Psoas muscle (tissue), 7 donors: ENCODE measurements at regions not wholly inside any gene's neighbourhood (a gene's known extent, or its start where the extent isn't known, plus 50 kb on each side); places are given as distances from the start of the nearest gene placed in this dataset.

ENCODE experiments used
- ATAC-seq, 4 donors: fragments of 200-7000 bp; cut with Tn5 transposase; one replicate each; pipeline ENCODE4 v1.9.1; 2020; ENCODE audit warnings: moderate library complexity in 3 of 4, mild to moderate bottlenecking in 2 of 4
- DNase-seq, 2 donors: peaks; one replicate each; pipeline ENCODE4 v3.0.0-alpha.2; 2020
- H3K27ac ChIP-seq: fragments of 200-600 bp; one replicate; pipeline ENCODE4 v1.8.0; 2022
- H3K27me3 ChIP-seq, 3 donors: fragments of 200-600 bp in 1 of 3; one replicate each; pipeline versions ENCODE4 v1.6.1 to v1.8.0; 2013 to 2022; ENCODE audit warnings: low read length in 2 of 3, mild to moderate bottlenecking in 2 of 3, moderate library complexity in 1 of 3; ENCODE audit not compliant: insufficient read depth in 3 of 3
- H3K36me3 ChIP-seq, 2 donors: fragments of 200-600 bp in 1 of 2; one replicate each; pipeline versions ENCODE4 v1.6.1 to v1.8.0; 2013 to 2022; ENCODE audit warnings: low read depth in 1 of 2, mild to moderate bottlenecking in 1 of 2, moderate library complexity in 1 of 2; ENCODE audit not compliant: insufficient read depth in 1 of 2
- H3K4me1 ChIP-seq: fragments of 200-600 bp; one replicate; pipeline ENCODE4 v1.8.0; 2022
- H3K4me3 ChIP-seq: fragments of 200-600 bp; one replicate; pipeline ENCODE4 v1.8.0; 2022; ENCODE audit warnings: mild to moderate bottlenecking
- H3K9me3 ChIP-seq: fragments of 200-600 bp; one replicate; pipeline ENCODE4 v1.8.0; 2022
- CTCF ChIP-seq: fragments of 200-600 bp; IDR thresholded peaks from one replicate; pipeline ENCODE4 v1.8.0; 2022; ENCODE audit warnings: antibody characterized with exemption
- WGBS, 3 donors: extraction: QIAGEN DNeasy Blood & Tissue Kit; methylation state at CpG; one replicate each; pipeline versions ENCODE4 v1.1.6 to v1.1.7; 2013; 5-methylcytosine and 5-hydroxymethylcytosine counted together
- intact Hi-C, 2 donors: fragments of 100-400 bp; cut with DNase I; formaldehyde crosslinking; loops; one replicate each; pipeline versions ENCODE4 v1.11.0 to v1.14.2; 2022
- donor health status: healthy with polysubstance abuse.
- donor health status: DM: no; HTN: no; CAD: no; lungs with moderate emphysema.
- donor health status: Bipolar disorder and iron deficiency.
- donor health status: healthy.
- donor health status: DM: yes; HTN: yes; CAD: no.
- donor health status: DM: no; HTN: no; CAD: no.
- donor health status: DM: yes; HTN: yes; CAD: no.

DNA sequence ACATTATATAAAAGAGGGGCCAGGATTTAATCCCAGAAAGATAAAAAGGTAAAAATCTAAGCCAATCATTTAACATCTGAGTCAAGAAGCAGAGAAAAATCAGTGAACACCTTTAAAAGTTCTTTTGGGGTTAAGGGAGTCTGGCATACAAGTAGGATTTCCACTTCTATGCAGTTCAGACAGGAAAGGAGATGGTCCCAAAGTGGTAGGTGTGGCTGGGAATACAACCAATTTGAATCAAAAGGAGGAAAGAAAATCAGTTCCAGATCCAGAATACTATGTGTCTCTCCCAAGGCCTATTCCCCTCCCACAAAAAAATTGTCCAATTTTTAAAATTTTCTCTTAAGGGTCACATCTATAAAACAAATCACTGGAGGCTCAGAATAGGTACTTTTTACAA is 167.4 kb downstream of the PHLDA1 start:
- no peak for TF ChIP-seq CTCF
- ATAC-seq (no peak), DNase-seq (no peak)
- Histone ChIP-seq H3K27me3 (no peaks in the 10 kb centered on the region), H3K36me3 (no peaks in the 10 kb centered on the region), H3K4me1 (no peaks in the 10 kb centered on the region), H3K4me3 (no peak overlapping the region), H3K27ac (no peak overlapping the region), H3K9me3 (no peaks in the 10 kb centered on the region)
- intact Hi-C loops = no loop called here

DNA sequence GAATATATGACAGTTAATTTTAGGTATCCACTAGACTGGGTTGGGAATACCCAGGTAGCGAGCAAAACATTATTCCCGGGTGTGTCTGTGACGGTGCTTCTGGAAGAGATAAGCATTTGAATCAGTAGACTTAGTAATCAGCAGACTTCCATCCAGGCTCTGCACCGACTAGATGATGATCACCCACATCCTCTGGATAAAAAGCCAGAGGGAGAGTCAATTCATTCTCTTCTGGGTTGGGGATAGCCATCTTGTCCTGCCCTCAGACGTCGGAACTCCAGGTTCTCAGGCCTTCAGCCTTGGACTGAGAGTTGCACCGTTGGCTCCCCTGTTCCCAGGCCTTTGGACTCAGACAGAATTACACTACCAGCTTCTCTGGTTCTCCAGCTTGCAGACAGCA is 168.0 kb downstream of the PHLDA1 start:
- intact Hi-C loops = no loop called here
- H3K36me3 ChIP-seq = no peaks in the 10 kb centered on the region
- H3K27me3 ChIP-seq = no peaks in the 10 kb centered on the region
- TF ChIP-seq CTCF = no peak
- H3K4me3 ChIP-seq = no peak overlapping the region
- no peak for ATAC-seq
- WGBS, 3 donors = 81 to 86% (median 82%) methylated on average over 7 of the region's 7 CpGs
- H3K27ac ChIP-seq = no peak overlapping the region
- no peaks in the 10 kb centered on the region for H3K4me1 ChIP-seq
- no peak for DNase-seq
- H3K9me3 ChIP-seq = no peaks in the 10 kb centered on the region

- Histone ChIP-seq H3K36me3 (no peaks in the 10 kb centered on the region), H3K4me1 (no peaks in the 10 kb centered on the region), H3K9me3 (no peaks in the 10 kb centered on the region), H3K4me3 (no peak overlapping the region), H3K27ac (no peak overlapping the region), H3K27me3 (no peaks in the 10 kb centered on the region)
- TF ChIP-seq CTCF = no peak
- 49 to 60% (median 51%) methylated on average over 2 of the region's 2 CpGs for WGBS, 3 donors
- ATAC-seq (no peak), DNase-seq (no peak)
- intact Hi-C loops = no loop called here
These were observed 168.7 kb downstream of the PHLDA1 start for GRCh38 chr12:75862692-75863471.

DNA sequence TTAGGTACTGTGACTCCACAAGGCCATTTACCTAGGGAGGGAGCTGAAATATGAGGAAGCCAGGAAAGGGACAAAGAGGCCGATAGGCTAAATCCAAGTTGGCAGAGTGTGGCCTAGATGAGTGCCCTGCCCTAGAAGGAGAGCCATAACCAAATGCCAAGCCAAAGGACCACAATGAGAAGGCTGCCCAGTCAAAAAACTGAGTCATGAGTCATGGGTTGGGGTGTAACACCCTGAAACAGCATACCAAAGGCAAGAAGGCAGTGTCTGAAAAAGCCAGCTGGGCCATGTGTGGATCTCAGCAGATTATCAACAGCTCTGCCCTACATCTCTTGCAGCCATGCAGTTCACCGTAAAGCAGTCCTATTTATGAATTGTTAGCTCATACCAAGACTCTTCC is 171.7 kb downstream of the PHLDA1 start:
- Histone ChIP-seq H3K4me3 (no peak overlapping the region), H3K27me3 (no peaks in the 10 kb centered on the region), H3K4me1 (no peaks in the 10 kb centered on the region), H3K9me3 (no peaks in the 10 kb centered on the region), H3K36me3 (no peaks in the 10 kb centered on the region), H3K27ac (no peak overlapping the region)
- WGBS, 3 donors = 13 to 21% (median 16%) methylated on average over 2 of the region's 2 CpGs
- ATAC-seq (peak; percentile 65 to 95 (median 72)), DNase-seq (no peak)
- TF ChIP-seq CTCF = no peak
- intact Hi-C loops = no loop called here

- no peaks in the 10 kb centered on the region for H3K4me1 ChIP-seq
- no peaks in the 10 kb centered on the region for H3K27me3 ChIP-seq
- no peak overlapping the region for H3K27ac ChIP-seq
- no peak for TF ChIP-seq CTCF
- 45 to 71% (median 70%) methylated on average over 1 of the region's 1 CpG for WGBS, 3 donors
- intact Hi-C loops = no loop called here
- ATAC-seq (no peak), DNase-seq (no peak)
- no peak overlapping the region for H3K4me3 ChIP-seq
- H3K9me3 ChIP-seq = no peaks in the 10 kb centered on the region
- no peaks in the 10 kb centered on the region for H3K36me3 ChIP-seq
These were observed 175.3 kb downstream of the PHLDA1 start for GRCh38 chr12:75856235-75856634.
